GM12878 (cell line): ENCODE measurements at regions not wholly inside any gene's neighbourhood (a gene's known extent, or its start where the extent isn't known, plus 50 kb on each side); places are given as distances from the start of the nearest gene placed in this dataset.

Source experiments
- CHD2 ChIP-seq: IDR thresholded peaks from 2 replicates; pipeline ENCODE4 v1.6.1; 2011; ENCODE audit warnings: low read depth, low read length, improper control_type of control experiment, borderline replicate concordance
- CREM ChIP-seq: IDR thresholded peaks from 2 replicates; pipeline ENCODE4 v1.6.1; 2014; ENCODE audit warnings: antibody characterized with exemption, low read depth
- CTCF ChIP-seq, 3 experiments: IDR thresholded peaks in 2 of 3; conservative IDR thresholded peaks in 1 of 3; 2 replicates each; pipeline ENCODE4 v1.5.1; 2011; ENCODE audit warnings: low read depth in 3 of 3, low read length in 3 of 3, mild to moderate bottlenecking in 3 of 3, control low read depth in 2 of 3, moderate library complexity in 2 of 3, inconsistent platforms in 1 of 3, mixed read lengths in 1 of 3; ENCODE audit not compliant: control insufficient read depth in 2 of 3, insufficient read depth in 1 of 3; ENCODE audit errors: extremely low read depth in 1 of 3
- GATAD2B ChIP-seq: fragments of 450-650 bp; conservative IDR thresholded peaks from 2 replicates; pipeline ENCODE4 v1.6.1; 2017; ENCODE audit warnings: low read depth, mild to moderate bottlenecking, moderate library complexity
- JUND ChIP-seq: IDR thresholded peaks from 2 replicates; pipeline ENCODE4 v1.6.1; 2012; ENCODE audit warnings: low read depth, mild to moderate bottlenecking, low read length, improper control_type of control experiment, moderate library complexity
- MEF2B ChIP-seq: fragments of 450-650 bp; IDR thresholded peaks from 2 replicates; pipeline ENCODE4 v1.6.1; 2018; ENCODE audit warnings: mild to moderate bottlenecking, moderate library complexity; ENCODE audit not compliant: partially characterized antibody, poor library complexity, severe bottlenecking
- NFXL1 ChIP-seq: fragments of 450-650 bp; IDR thresholded peaks from 2 replicates; pipeline ENCODE4 v1.6.1; 2017; ENCODE audit warnings: antibody characterized with exemption, mild to moderate bottlenecking, borderline replicate concordance
- RAD21 ChIP-seq: IDR thresholded peaks from 2 replicates; pipeline ENCODE4 v1.6.1; 2011; ENCODE audit warnings: mild to moderate bottlenecking, low read depth, low read length, moderate library complexity; ENCODE audit not compliant: insufficient read depth
- RAD51 ChIP-seq: fragments of 450-650 bp; IDR thresholded peaks from 2 replicates; pipeline ENCODE4 v1.6.1; 2016; ENCODE audit warnings: moderate library complexity, mild to moderate bottlenecking, inconsistent platforms
- SP1 ChIP-seq: IDR thresholded peaks from one replicate; pipeline ENCODE4 v1.6.1; 2011; ENCODE audit warnings: low read depth, low read length
- STAT3 ChIP-seq: IDR thresholded peaks from 2 replicates; pipeline ENCODE4 v1.6.1; 2011; ENCODE audit warnings: low read depth, low read length, improper control_type of control experiment
- ZNF592 ChIP-seq: fragments of 450-650 bp; IDR thresholded peaks from 2 replicates; pipeline ENCODE4 v1.6.1; 2017; ENCODE audit warnings: mild to moderate bottlenecking, moderate library complexity
- TF ChIP-seq, protein P1 (sequence below): fragments of 150-350 bp; IDR thresholded peaks from 2 replicates; pipeline ENCODE4 v1.6.1; 2016; ENCODE audit warnings: low read depth, low read length
- TF ChIP-seq, protein P2 (sequence below): IDR thresholded peaks from 2 replicates; pipeline ENCODE4 v1.6.1; 2012; ENCODE audit warnings: low read depth, low read length, improper control_type of control experiment

DNA sequence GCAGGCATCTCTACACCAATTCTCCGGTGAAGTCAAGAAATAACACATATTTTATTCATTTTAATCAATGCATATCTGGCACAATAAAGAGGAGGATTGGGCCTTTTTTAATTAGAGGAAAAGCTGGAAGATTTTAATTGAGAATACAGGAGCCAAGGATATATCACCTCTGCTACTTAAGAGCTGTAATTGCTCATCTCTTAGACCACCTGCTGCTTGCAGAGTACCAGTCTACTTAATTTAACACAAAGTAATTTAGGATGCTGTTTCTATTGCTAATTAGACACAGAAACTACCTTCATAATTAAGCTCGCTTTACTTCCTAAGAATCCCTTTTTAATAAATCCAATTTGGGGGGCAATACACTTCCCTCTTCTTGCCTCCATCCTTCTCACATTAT is 326.9 kb downstream of the TENT4A start (continued):
- no peak for TF ChIP-seq ZNF592
- TF ChIP-seq MEF2B, result no peak
- TF ChIP-seq CTCF (IDR thresholded peaks at IDR 0.05 in 2 of 3, conservative IDR thresholded peaks at IDR 0.05 in 1 of 3; ENCODE audit: control insufficient read depth in 2 of 3, extremely low read depth in 1 of 3, insufficient read depth in 1 of 3, low read depth in 3 of 3, low read length in 3 of 3), result no peak
- TF ChIP-seq SP1, result no peak
- TF ChIP-seq, protein P1, sequence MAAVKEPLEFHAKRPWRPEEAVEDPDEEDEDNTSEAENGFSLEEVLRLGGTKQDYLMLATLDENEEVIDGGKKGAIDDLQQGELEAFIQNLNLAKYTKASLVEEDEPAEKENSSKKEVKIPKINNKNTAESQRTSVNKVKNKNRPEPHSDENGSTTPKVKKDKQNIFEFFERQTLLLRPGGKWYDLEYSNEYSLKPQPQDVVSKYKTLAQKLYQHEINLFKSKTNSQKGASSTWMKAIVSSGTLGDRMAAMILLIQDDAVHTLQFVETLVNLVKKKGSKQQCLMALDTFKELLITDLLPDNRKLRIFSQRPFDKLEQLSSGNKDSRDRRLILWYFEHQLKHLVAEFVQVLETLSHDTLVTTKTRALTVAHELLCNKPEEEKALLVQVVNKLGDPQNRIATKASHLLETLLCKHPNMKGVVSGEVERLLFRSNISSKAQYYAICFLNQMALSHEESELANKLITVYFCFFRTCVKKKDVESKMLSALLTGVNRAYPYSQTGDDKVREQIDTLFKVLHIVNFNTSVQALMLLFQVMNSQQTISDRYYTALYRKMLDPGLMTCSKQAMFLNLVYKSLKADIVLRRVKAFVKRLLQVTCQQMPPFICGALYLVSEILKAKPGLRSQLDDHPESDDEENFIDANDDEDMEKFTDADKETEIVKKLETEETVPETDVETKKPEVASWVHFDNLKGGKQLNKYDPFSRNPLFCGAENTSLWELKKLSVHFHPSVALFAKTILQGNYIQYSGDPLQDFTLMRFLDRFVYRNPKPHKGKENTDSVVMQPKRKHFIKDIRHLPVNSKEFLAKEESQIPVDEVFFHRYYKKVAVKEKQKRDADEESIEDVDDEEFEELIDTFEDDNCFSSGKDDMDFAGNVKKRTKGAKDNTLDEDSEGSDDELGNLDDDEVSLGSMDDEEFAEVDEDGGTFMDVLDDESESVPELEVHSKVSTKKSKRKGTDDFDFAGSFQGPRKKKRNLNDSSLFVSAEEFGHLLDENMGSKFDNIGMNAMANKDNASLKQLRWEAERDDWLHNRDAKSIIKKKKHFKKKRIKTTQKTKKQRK, result no peak
- no peak for TF ChIP-seq JUND
- TF ChIP-seq, protein P2, sequence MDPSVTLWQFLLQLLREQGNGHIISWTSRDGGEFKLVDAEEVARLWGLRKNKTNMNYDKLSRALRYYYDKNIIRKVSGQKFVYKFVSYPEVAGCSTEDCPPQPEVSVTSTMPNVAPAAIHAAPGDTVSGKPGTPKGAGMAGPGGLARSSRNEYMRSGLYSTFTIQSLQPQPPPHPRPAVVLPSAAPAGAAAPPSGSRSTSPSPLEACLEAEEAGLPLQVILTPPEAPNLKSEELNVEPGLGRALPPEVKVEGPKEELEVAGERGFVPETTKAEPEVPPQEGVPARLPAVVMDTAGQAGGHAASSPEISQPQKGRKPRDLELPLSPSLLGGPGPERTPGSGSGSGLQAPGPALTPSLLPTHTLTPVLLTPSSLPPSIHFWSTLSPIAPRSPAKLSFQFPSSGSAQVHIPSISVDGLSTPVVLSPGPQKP, result no peak
- TF ChIP-seq RAD21, result no peak
- no peak for TF ChIP-seq RAD51
- no peak for TF ChIP-seq CHD2
- TF ChIP-seq NFXL1, result no peak
- no peak for TF ChIP-seq GATAD2B
- TF ChIP-seq CREM, result no peak
- no peak for TF ChIP-seq STAT3
